ENCODE measurements at regions not wholly inside any gene's neighbourhood (a gene's known extent, or its start where the extent isn't known, plus 50 kb on each side); places are given as distances from the start of the nearest gene placed in this dataset.

DNA sequence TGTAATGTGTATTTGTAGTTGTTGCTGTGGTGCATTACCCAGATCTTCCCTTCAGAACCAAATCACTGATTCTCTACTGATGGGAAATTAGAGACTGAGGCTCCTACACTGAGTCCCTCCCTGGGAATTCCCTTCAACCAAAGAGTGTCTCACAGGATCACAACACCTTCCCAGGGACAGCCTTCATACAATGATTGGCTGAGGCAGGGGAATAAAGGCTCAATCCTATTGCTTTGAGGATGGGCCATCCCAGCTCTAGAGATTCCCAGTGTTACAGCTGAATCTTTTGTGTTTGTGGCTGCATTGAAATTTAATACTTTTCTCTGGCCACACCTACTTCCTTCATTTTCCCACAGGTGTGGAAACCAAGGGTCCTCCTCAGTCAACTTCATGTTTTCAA lies 96.4 kb upstream of the ELL2 start:
- no peak for DNase-seq

DNA sequence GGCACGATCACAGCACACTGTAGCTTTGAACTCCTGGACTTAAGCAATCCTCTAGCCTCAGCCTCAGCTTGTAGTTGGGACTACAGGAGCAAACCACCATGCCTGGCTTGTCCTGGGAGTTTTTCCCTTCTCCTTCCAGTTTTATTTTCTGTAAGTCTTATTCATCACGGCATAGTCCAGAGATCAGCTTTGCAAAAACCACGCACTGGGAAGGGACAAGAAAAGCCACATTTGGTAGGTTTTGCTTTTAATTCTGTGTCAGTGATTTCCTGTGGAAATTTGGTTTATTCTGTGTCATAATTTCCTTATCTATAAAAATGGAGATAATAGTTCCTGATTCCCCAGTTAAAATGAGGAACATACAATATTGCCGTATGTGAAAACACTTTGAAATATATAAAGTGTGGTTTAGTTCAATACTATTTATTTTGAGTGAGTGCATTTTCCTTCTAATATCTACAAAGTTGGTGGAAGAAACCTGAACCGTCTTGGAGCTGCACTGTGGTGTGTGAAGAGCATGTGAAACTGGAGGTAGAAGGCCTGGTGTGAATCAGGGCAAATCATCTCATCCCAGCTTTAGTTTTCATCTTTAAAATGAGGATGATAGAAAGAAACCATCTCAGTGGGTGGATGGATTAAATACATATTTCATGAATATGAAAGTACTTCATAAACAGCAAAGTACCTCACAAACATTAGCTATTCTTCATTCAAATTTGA lies 92.8 kb upstream of the ELL2 start:
- no peak for DNase-seq

GRCh38 chr5:96053063-96053735 lies 91.5 kb upstream of the ELL2 start:
- DNase-seq = no peak

GRCh38 chr5:96052374-96052773 lies 90.7 kb upstream of the ELL2 start:
- DNase-seq = no peak

DNA sequence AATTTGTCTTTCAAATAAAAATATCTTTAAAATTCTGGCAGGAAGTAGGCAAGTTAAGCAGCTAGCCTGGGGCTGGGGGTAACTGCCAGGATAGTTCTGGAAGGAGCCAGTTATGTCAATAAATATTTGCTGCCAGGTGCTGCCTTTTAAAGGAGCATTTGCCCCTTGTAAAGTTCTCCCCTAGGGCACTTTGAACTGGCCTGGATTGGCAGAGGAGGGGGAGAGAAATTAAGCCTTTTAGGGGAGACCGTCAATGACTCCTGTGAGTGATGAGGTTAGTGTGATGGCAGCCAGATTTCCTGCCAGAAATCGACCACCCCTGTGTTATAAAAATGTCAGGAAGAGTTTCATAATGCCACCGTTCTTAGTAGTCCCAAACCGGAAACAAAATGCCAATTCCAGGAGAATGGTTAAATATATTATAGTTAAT lies 89.8 kb upstream of the ELL2 start:
- no peak for DNase-seq

DNA sequence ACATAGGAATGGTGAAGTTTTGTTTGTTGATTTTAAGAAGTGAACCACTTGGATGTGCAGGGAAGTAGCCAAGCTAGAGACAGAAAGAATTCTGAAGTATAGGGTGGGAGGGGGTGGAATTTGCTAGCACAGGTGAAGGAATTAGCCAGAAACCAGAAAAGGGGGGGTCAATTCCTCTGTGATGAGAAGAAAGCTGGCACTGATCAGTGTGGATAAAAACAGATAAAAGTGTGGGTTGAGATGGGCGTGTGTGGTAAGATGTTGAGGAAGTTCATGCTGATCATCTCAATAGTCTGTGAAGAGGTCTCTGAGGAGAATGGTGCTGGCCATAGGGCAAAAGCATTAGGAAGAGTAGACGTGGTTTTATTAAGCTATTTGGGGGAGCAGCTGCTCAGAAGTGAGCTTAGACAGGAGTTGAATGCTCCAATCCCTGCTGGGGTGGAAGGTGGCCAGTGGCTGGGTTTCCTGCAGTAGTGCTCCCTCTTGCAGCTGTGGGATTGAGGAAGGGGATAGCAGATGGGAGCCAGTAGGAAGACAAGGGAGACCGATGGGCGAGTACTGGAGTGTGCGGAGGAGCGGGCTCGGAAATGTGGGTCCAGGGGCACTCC lies 88.7 kb upstream of the ELL2 start:
- no peak for DNase-seq

DNA sequence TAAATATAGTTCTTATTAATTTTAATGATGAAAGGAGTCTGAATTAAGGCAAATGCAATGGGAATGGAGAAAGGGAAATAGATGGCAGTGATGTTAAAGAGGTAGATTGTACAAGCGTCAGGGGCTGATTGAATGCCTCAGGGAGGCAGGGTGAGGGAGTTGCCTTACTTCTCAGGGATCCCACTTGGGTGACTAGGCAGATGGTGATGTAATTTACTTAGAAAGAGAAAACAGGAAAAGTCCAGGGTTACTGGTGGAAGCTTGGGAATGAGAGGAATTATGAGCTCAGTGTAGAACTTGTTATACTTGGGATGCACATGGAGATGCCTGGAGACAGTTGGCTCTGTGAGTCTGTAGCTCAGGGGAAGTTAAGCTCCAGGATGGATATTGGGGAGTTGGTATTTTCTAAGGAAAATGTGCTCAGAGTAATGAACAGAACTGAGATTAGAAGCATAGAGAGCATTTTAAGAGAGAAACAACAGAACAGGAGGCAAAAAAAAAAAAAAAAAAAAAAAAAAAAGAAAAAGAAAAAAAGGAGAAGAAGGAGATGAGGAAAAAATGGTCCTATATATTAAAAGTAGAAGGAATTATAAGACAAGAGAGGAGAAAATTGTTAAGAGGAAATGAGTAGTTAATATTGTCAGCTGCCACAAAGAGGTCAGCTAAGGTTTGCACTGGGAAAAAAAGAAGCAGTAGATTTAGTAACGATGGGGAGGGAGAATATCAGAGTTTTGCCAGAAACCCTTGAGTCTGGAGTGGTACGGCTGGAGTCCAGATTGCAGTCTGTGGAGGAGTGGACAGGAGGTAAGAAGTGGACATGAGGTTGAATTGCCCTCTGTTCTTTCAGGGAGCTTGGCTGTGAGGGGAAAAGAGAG lies 88.0 kb upstream of the ELL2 start:
- DNase-seq = no peak

- DNase-seq = no peak
Measured at GRCh38 chr5:96048763-96049162, 87.1 kb upstream of the ELL2 start.

DNA sequence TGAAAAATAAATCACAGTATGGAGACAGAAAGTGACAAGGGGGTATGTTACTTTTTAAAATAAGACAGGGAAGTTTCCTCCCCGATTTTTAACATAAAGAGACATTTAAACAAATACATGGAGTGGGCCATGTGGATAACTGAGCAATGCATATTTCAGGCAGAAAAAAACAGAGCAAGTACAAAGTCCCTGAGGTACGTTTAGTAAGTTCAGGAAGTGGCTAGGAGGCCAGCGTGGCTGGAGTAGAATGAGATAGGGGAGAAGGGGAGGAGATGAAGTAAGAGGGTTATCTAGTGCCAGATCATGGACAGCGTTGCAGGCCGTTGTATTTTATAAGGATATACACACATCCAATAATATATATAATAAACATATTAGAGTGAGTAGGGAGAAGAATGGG lies 84.2 kb upstream of the ELL2 start:
- DNase-seq = no peak

DNA sequence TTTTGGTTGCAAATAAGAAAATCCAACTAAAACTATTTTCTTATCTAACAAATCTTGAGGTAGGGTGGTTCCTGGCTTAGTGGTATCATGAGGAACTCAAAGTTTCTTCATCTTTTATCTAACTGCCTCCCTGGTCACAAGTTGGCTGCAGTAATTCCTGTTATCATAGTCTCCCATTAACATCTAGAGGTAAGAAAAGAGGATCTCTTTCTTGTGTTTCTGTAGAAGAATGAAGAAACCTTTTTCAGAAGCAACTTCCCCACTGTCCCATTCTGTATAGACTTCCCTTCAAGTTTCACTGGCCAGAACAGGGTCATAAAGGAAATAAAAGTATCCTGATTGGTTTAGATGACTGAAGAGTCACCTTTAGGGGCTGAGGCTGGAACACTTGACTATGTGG lies 81.8 kb upstream of the ELL2 start:
- DNase-seq = no peak

GRCh38 chr5:96037128-96037527 lies 75.5 kb upstream of the ELL2 start:
- DNase-seq = no peak

DNA sequence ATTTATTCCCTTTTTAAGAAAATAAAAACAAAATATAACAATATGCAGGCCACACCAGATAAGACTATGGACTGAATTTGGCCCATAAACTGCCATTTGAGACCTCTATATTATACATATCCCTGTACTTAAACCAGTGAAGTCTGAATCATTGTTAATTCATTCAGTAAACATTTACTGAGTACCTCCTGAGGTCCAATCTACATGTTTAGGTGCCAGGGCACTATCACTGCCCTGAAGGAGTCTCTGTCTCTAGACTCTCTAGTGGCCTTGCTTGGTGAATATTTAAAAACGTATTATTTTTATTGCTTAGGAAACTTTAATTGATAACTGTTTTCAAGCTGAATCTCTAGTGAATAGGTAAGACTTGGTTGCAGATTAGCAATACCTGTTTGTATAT lies 74.7 kb upstream of the ELL2 start:
- DNase-seq = no peak

- DNase-seq = no peak
Measured at GRCh38 chr5:96035796-96036195, 74.1 kb upstream of the ELL2 start.

- DNase-seq = no peak
Measured at GRCh38 chr5:96033116-96033515, 71.5 kb upstream of the ELL2 start.

GRCh38 chr5:96031811-96032261 lies 70.2 kb upstream of the ELL2 start:
- no peak for DNase-seq

GRCh38 chr5:96031180-96031579 lies 69.5 kb upstream of the ELL2 start:
- no peak for DNase-seq

DNA sequence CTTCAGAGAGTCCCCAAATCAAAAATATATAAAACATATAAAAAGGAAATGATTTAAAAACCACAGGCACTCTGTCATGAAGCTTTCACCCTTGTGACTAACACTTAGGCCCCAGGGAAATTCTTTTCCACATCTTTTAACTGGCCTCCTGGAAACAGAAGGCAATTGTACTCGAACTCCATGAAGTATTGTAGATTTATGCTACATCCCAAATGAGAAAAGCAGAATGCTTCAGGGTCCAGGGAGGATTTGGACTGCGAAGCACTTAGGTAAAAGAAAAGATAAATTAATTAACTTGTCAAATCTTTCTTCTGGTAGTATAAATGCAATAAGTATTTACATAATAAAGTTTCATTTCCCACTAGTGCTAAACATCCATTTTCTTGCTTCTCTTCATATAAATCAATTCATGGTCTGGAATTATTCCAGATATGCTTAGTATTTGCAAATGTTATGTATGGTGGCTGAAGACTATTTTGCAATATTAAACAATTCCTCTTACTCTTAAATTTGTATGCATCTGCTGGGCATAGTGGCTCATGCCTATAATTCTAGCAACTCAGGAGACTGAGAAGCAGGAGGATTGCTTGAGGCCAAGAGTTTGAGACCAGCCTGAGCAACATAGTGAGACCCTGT lies 64.9 kb upstream of the ELL2 start:
- no peak for DNase-seq

DNA sequence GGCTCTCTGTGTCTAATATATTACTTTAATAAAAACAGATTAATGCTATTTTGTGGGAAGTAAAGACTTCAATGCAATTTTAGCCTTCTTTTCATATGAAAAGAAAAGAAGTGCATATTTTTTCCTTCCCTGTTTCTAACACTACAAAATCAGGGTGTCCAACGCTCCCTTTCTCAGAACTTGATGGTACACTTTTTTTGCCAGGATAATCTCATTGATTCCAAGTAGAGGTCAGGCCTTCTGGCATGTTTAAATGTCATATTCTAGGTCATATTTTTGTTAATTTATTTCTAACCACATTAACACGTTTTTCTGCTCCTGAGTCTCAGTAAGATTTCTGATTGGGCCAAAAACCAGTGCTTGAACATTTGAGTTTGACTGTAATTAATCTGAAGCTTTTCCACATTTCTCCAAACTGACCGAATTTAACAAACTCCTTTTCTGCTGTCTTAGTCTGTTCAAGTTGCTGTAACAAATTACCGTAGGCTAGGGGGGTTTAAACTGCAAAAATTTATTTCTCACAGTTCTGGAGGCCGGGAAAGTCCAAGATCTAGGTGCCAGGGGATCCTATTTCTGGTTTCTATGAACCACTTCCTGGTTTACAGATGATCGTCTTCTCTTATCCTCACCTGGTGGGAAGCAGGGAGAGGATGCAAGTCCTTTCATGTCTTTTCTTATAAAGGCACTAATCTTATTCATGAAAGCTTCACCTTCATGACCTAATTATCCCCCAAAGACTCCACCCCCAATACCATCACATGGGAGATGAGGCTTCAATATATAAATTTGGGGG lies 63.2 kb upstream of the ELL2 start:
- no peak for DNase-seq

DNA sequence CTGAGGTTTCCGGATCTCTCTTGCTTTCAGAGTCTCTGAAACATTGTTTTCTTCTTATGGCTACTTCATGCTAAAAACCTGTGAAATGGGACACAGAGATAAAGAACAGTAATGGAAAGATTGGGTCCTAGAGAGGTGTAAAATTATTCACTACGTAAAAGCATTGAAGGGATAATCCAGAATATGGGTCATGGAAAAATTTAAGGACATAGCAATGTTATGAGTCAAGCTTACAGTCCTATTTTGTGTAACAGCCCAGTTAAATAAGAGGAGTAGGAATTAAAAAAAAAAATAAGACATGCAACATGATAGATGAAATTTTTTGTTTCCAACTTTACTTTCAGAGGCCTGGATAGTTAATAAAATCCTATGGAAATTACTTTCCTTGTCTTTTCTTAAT lies 61.9 kb upstream of the ELL2 start:
- no peak for DNase-seq

GRCh38 chr5:96022971-96023370 lies 61.3 kb upstream of the ELL2 start:
- no peak for DNase-seq

- DNase-seq = no peak
Measured at GRCh38 chr5:96017951-96018350, 56.3 kb upstream of the ELL2 start.

DNA sequence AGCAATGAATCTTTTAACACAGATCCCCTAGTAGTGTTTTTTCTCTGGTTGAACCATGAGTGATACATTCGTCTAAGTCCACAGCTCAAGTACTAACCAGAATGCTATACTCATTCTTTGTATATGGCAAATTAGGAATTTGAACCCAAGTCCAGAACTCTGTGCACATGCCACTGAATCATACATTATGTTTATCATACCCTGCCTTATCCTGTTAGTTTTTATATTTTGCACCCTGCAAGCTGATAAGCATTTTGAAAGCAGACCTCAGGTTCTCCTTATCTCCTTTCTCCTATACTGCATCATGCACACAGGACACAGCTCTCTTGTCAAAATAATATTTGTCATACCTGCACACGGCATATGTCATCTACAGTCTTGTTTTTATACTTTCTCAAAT lies 54.6 kb upstream of the ELL2 start:
- DNase-seq = no peak
